ENCODE measurements at regions not wholly inside any gene's neighbourhood (a gene's known extent, or its start where the extent isn't known, plus 50 kb on each side); places are given as distances from the start of the nearest gene placed in this dataset.

DNA sequence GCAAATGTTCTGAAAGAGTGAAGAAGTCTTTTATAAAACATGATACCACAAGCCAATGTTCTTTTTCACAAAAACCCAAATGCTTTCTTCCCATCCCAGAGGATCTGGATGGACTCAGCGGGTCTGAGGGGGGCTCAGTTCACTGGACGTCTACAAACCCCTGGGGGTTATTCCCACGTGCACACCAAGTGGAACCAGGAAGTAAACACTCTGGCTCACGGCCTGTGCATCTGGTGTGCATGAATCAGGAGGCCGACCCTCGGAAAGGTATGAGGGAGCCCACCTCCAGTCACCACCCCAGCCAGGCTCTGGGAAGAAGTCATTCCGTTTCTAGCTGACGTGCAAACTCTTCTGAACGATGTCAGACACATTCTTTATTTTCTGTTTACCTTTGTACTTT lies 252.2 kb downstream of the DLL1 start:
- Histone ChIP-seq H3K56ac (replicated peaks; ENCODE audit: insufficient read length, low read depth, low read length) (no peak overlapping the region), H2BK15ac (ENCODE audit: low read length) (no peak overlapping the region), H4K5ac (ENCODE audit: insufficient read length, low read depth, low read length) (no peak overlapping the region), H2BK120ac (replicated peaks; ENCODE audit: low read depth, low read length) (no peak overlapping the region), H3K18ac (ENCODE audit: extremely low read depth, low read length) (no peak overlapping the region), H4K20me1 (replicated peaks in 1 of 2; ENCODE audit: control insufficient read depth in 1 of 2, insufficient read depth in 2 of 2, low read length in 2 of 2) (no peaks in the 10 kb centered on the region), H3K9ac (replicated peaks in 1 of 4; ENCODE audit: extremely low read depth in 1 of 4, low read depth in 3 of 4, low read length in 3 of 4) (no peak overlapping the region), H3K9me3 (ENCODE audit: insufficient read depth in 2 of 2, low read depth in 1 of 2, low read length in 1 of 2) (no peaks in the 10 kb centered on the region; a peak in 1 of 4 replicates), H3K79me1 (ENCODE audit: low read depth, low read length) (no peaks in the 10 kb centered on the region), H2AK5ac (ENCODE audit: low read depth, low read length) (no peak overlapping the region), H3K23me2 (ENCODE audit: low read depth, low read length) (no peaks in the 10 kb centered on the region), H4K91ac (replicated peaks; ENCODE audit: insufficient read length, low read length) (no peak overlapping the region), H2BK12ac (ENCODE audit: low read depth, low read length) (no peak overlapping the region), H4K8ac (ENCODE audit: extremely low read depth, insufficient read depth, low read length) (no peak overlapping the region), H2BK20ac (ENCODE audit: low read length) (peak overlapping the region; percentile 25; the same call in 1 of the 2 replicates), H3K4me2 (ENCODE audit: insufficient read depth in 1 of 2, low read depth in 2 of 2, low read length in 2 of 2) (no peak overlapping the region), H3K4me3 (ENCODE audit: extremely low read depth in 1 of 4, insufficient read depth in 2 of 4, low read depth in 3 of 4, low read length in 4 of 4) (no peak overlapping the region), H3K27ac (ENCODE audit: low read depth, low read length) (no peak overlapping the region), H2AFZ (ENCODE audit: low read length) (no peak overlapping the region), H2BK5ac (ENCODE audit: low read depth, low read length) (no peak overlapping the region), H3K4ac (replicated peaks; ENCODE audit: insufficient read length, low read depth, low read length) (no peak overlapping the region), H3K14ac (ENCODE audit: insufficient read length) (no peak overlapping the region), H3K4me1 (replicated peaks in 1 of 4; ENCODE audit: control insufficient read depth in 3 of 4, insufficient read depth in 4 of 4, low read length in 3 of 4) (peaks cover 5 to 26% (median 15%) of the 10 kb centered on the region in 4 experiments; a peak in 6 of 7 replicates), H3K27me3 (replicated peaks in 1 of 4; ENCODE audit: control insufficient read depth in 3 of 4, extremely low read depth in 1 of 4, insufficient read depth in 3 of 4, low read length in 3 of 4) (no peaks in the 10 kb centered on the region), H3K36me3 (ENCODE audit: control insufficient read depth in 2 of 4, insufficient read depth in 4 of 4, low read length in 3 of 4) (no peaks in the 10 kb centered on the region), H3K23ac (ENCODE audit: insufficient read length) (no peak overlapping the region), H3K79me2 (ENCODE audit: control insufficient read depth in 1 of 2, insufficient read depth in 2 of 2, low read length in 2 of 2) (no peaks in the 10 kb centered on the region)
- FAIRE-seq (no peak), DNase-seq (ENCODE audit: low read depth in 1 of 2, low spot score in 2 of 2) (no peak)
- CTCF ChIA-PET (ENCODE audit: partially characterized antibody), result interaction anchor here (0.5 kb wide), 1 partner anchor 255 kb away, joined by 3 read pairs; no protein-coding TSS in a partner anchor
- POLR2A ChIA-PET (ENCODE audit: partially characterized antibody), result no interaction called here
- 71% methylated on average over 9 of the region's 9 CpGs; no CpG with 5 or more reads in 1 of the 2 experiments for WGBS, 2 experiments (ENCODE audit: extremely low coverage in 1 of 2, insufficient coverage in 1 of 2, insufficient read length in 1 of 2, insufficient replicate concordance in 2 of 2, low coverage in 1 of 2, low lambda C conversion rate in 2 of 2, missing lambda C conversion rate in 1 of 2)
- no peak for TF ChIP-seq SIX5 (IDR thresholded peaks at IDR 0.05; ENCODE audit: low read depth, low read length)

Data from H1 (cell line).